Endothelial cell (in vitro differentiated cells): ENCODE measurements at regions not wholly inside any gene's neighbourhood (a gene's known extent, or its start where the extent isn't known, plus 50 kb on each side); places are given as distances from the start of the nearest gene placed in this dataset.

Experiments used
- DNase-seq: peaks from one replicate; pipeline ENCODE4 v3.0.0; 2021; ENCODE audit warnings: low spot score
- H3K27ac Mint-ChIP-seq: one replicate; pipeline ENCODE4 v1.8.0; 2021; ENCODE audit warnings: mixed read lengths, inconsistent platforms; ENCODE audit not compliant: unreplicated experiment
- H3K27me3 Mint-ChIP-seq: one replicate; pipeline ENCODE4 v1.8.0; 2021; ENCODE audit warnings: mild to moderate bottlenecking, moderate library complexity, mixed read lengths, inconsistent platforms; ENCODE audit not compliant: unreplicated experiment
- H3K36me3 Mint-ChIP-seq: one replicate; pipeline ENCODE4 v1.8.0; 2021; ENCODE audit warnings: mild to moderate bottlenecking, low read depth, mixed read lengths, inconsistent platforms; ENCODE audit not compliant: unreplicated experiment
- H3K4me1 Mint-ChIP-seq: one replicate; pipeline ENCODE4 v1.8.0; 2021; ENCODE audit warnings: mild to moderate bottlenecking, mixed read lengths, inconsistent platforms; ENCODE audit not compliant: unreplicated experiment
- H3K4me3 Mint-ChIP-seq: one replicate; pipeline ENCODE4 v1.8.0; 2021; ENCODE audit warnings: mild to moderate bottlenecking, mixed read lengths, inconsistent platforms; ENCODE audit not compliant: unreplicated experiment
- H3K9me3 Mint-ChIP-seq: one replicate; pipeline ENCODE4 v1.8.0; 2021; ENCODE audit warnings: mixed read lengths, inconsistent platforms; ENCODE audit not compliant: unreplicated experiment
- TF ChIP-seq, protein P1 (sequence below): fragments of 200-600 bp; sonication (generic); IDR thresholded peaks from one replicate; pipeline ENCODE4 v1.5.0; 2021; ENCODE audit warnings: antibody characterized with exemption; ENCODE audit not compliant: unreplicated experiment

DNA sequence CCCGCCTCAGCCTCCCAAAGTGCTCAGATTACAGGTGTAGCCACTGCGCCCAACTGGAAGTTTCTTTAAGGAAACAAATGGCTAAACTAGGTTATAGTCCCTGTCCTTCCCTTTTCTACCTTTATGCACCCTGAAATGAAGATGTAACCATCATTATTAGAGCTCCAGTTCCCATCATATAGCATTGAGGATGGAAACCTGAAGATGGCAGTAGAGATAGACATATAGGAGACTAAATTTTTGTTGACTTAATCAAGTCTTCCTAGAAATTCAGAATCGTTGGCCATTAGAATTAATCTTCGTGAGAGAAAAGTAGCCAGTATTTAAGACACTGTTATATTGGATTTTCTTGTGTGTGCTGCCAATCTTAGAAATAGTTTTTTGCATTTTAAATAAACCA is 1016.3 kb upstream of the NCAM2 start:
- no peaks in the 10 kb centered on the region for H3K4me1 Mint-ChIP-seq
- H3K27ac Mint-ChIP-seq: no peak overlapping the region
- DNase-seq: no peak
- H3K4me3 Mint-ChIP-seq: no peak overlapping the region
- H3K27me3 Mint-ChIP-seq: peaks cover 1% of the 10 kb centered on the region
- H3K9me3 Mint-ChIP-seq: no peaks in the 10 kb centered on the region
- TF ChIP-seq, protein P1, sequence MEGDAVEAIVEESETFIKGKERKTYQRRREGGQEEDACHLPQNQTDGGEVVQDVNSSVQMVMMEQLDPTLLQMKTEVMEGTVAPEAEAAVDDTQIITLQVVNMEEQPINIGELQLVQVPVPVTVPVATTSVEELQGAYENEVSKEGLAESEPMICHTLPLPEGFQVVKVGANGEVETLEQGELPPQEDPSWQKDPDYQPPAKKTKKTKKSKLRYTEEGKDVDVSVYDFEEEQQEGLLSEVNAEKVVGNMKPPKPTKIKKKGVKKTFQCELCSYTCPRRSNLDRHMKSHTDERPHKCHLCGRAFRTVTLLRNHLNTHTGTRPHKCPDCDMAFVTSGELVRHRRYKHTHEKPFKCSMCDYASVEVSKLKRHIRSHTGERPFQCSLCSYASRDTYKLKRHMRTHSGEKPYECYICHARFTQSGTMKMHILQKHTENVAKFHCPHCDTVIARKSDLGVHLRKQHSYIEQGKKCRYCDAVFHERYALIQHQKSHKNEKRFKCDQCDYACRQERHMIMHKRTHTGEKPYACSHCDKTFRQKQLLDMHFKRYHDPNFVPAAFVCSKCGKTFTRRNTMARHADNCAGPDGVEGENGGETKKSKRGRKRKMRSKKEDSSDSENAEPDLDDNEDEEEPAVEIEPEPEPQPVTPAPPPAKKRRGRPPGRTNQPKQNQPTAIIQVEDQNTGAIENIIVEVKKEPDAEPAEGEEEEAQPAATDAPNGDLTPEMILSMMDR: no peak
- H3K36me3 Mint-ChIP-seq: no peaks in the 10 kb centered on the region

DNA sequence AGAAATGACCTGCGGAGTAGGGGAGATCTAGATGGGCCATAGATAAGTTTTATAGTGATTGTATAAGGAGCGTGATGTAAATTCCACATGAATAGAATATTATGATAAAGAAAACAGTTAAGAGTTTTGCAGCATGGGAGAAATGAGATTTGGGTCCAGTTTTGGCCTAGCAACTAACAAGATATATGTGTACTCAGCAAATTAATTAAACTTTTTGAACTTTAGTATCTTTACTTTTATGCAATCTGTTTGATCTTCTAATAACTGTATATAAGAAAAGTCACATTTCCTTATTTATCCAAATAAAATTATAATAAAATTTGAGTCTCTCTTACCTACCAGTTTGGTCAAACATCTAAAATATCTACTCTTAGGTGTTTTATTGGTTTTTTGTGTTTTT is 1011.8 kb upstream of the NCAM2 start:
- TF ChIP-seq, protein P1: no peak
- Mint-ChIP-seq H3K9me3 (no peaks in the 10 kb centered on the region), H3K27me3 (no peaks in the 10 kb centered on the region), H3K4me3 (no peak overlapping the region), H3K27ac (no peak overlapping the region), H3K4me1 (no peaks in the 10 kb centered on the region), H3K36me3 (no peaks in the 10 kb centered on the region)
- no peak for DNase-seq

GRCh38 chr21:19987671-19988070 is 1010.5 kb upstream of the NCAM2 start:
- H3K27ac Mint-ChIP-seq: no peak overlapping the region
- H3K36me3 Mint-ChIP-seq: no peaks in the 10 kb centered on the region
- H3K9me3 Mint-ChIP-seq: no peaks in the 10 kb centered on the region
- no peaks in the 10 kb centered on the region for H3K4me1 Mint-ChIP-seq
- no peak for DNase-seq
- TF ChIP-seq, protein P1: no peak
- no peaks in the 10 kb centered on the region for H3K27me3 Mint-ChIP-seq
- no peak overlapping the region for H3K4me3 Mint-ChIP-seq

GRCh38 chr21:19992540-19992939 is 1005.7 kb upstream of the NCAM2 start:
- Mint-ChIP-seq H3K4me1 (peaks cover 2% of the 10 kb centered on the region), H3K27me3 (no peaks in the 10 kb centered on the region), H3K4me3 (no peak overlapping the region), H3K36me3 (no peaks in the 10 kb centered on the region), H3K27ac (no peak overlapping the region), H3K9me3 (no peaks in the 10 kb centered on the region)
- TF ChIP-seq, protein P1: no peak
- DNase-seq: no peak

- Mint-ChIP-seq H3K4me1 (peaks cover 2% of the 10 kb centered on the region), H3K9me3 (no peaks in the 10 kb centered on the region), H3K36me3 (no peaks in the 10 kb centered on the region), H3K4me3 (no peak overlapping the region), H3K27me3 (no peaks in the 10 kb centered on the region), H3K27ac (no peak overlapping the region)
- no peak for DNase-seq
- TF ChIP-seq, protein P1: no peak
Measured at GRCh38 chr21:19993268-19993667, 1004.9 kb upstream of the NCAM2 start.
